ENCODE measurements at regions not wholly inside any gene's neighbourhood (a gene's known extent, or its start where the extent isn't known, plus 50 kb on each side); places are given as distances from the start of the nearest gene placed in this dataset.

- no peak for ATAC-seq
- Histone ChIP-seq H3K27ac (ENCODE audit: low read depth) (no peak overlapping the region), H3K4me3 (no peak overlapping the region), H3K9me2 (ENCODE audit: insufficient read depth) (peaks cover 3% of the 10 kb centered on the region), H3K79me2 (replicated peaks; ENCODE audit: insufficient read depth) (no peaks in the 10 kb centered on the region), H3K36me3 (ENCODE audit: insufficient read depth) (no peaks in the 10 kb centered on the region), H3K27me3 (ENCODE audit: insufficient read depth) (no peaks in the 10 kb centered on the region), H4K20me1 (replicated peaks; ENCODE audit: insufficient read depth) (no peaks in the 10 kb centered on the region), H3K4me1 (ENCODE audit: insufficient read depth) (peaks cover 10% of the 10 kb centered on the region), H2AFZ (no peak overlapping the region), H3F3A (replicated peaks; ENCODE audit: low read depth) (no peaks in the 10 kb centered on the region), H3K4me2 (no peak overlapping the region)
- Mint-ChIP-seq H3K4me3 (no peak overlapping the region), H3K36me3 (ENCODE audit: low read depth) (peaks cover 29% of the 10 kb centered on the region), H3K27me3 (ENCODE audit: insufficient read depth, low read depth, poor library complexity) (peaks cover 2% of the 10 kb centered on the region), H3K4me1 (peaks cover 12% of the 10 kb centered on the region), H3K27ac (no peak overlapping the region), H3K9me3 (peaks cover 27% of the 10 kb centered on the region)
- no peak for DNase-seq (ENCODE audit: low spot score)
- no peak for TF ChIP-seq ZNF114 (CRISPR knock-in tag; IDR thresholded peaks at IDR 0.05)
- no peak for TF ChIP-seq ETS1 (IDR thresholded peaks at IDR 0.05)
- TF ChIP-seq STAT1 (IDR thresholded peaks at IDR 0.05; ENCODE audit: unreplicated experiment) = no peak
- no peak for TF ChIP-seq POLR2AphosphoS5 (IDR thresholded peaks at IDR 0.05; ENCODE audit: low read depth)
- no peak for TF ChIP-seq CREB1 (CRISPR knock-in tag; IDR thresholded peaks at IDR 0.05; ENCODE audit: low read depth)
- no peak for TF ChIP-seq NANOG (IDR thresholded peaks at IDR 0.05; ENCODE audit: borderline replicate concordance)
- TF ChIP-seq EZH2 (IDR thresholded peaks at IDR 0.05; ENCODE audit: low read depth, unreplicated experiment) = no peak
- no peak for TF ChIP-seq EZH2phosphoT487 (IDR thresholded peaks at IDR 0.05; ENCODE audit: unreplicated experiment)
- no peak for TF ChIP-seq ZNF331 (CRISPR knock-in tag; IDR thresholded peaks at IDR 0.05; ENCODE audit: low read depth)
- no peak for TF ChIP-seq JUNB (IDR thresholded peaks at IDR 0.05; ENCODE audit: unreplicated experiment)
- TF ChIP-seq CTCF (conservative IDR thresholded peaks at IDR 0.05; ENCODE audit: low read depth in 2 of 2) = no peak
- no peak for TF ChIP-seq REST (IDR thresholded peaks at IDR 0.05; ENCODE audit: unreplicated experiment)
- TF ChIP-seq ZNF462 (CRISPR knock-in tag; IDR thresholded peaks at IDR 0.05) = no peak
Observed at GRCh38 chr5:108524564-108524963, 142.7 kb upstream of the FBXL17 start.

All from GM23338 (cell line).